Epidermal melanocyte (primary cell): ENCODE measurements at regions not wholly inside any gene's neighbourhood (a gene's known extent, or its start where the extent isn't known, plus 50 kb on each side); places are given as distances from the start of the nearest gene placed in this dataset.
"Not testable (repeated sequence)": the region's sequence is repeated elsewhere in the genome, so short reads cannot be mapped to it uniquely, and the experiment has no call there.

Experiments
- DNase-seq: peaks from one replicate; pipeline ENCODE4 v3.0.0; 2011; ENCODE audit warnings: low spot score; ENCODE audit not compliant: insufficient read length

- no peak for DNase-seq
These were observed 123.5 kb downstream of the PRL start for GRCh38 chr6:22173311-22173710.

GRCh38 chr6:22180250-22180649, 116.6 kb downstream of the PRL start:
- not testable (repeated sequence) for DNase-seq

GRCh38 chr6:22184371-22184770, 112.5 kb downstream of the PRL start:
- no peak for DNase-seq

GRCh38 chr6:22189946-22190345, 106.9 kb downstream of the PRL start:
- no peak for DNase-seq

- DNase-seq = no peak
These were observed 102.5 kb downstream of the PRL start for GRCh38 chr6:22194188-22194921.

- no peak for DNase-seq
These were observed 97.1 kb downstream of the PRL start for GRCh38 chr6:22199771-22200170.

- no peak for DNase-seq
These were observed 92.7 kb downstream of the PRL start for GRCh38 chr6:22204153-22204552.

- DNase-seq = no peak
These were observed 91.6 kb downstream of the PRL start for GRCh38 chr6:22205266-22205665.

GRCh38 chr6:22206106-22206505, 90.7 kb downstream of the PRL start:
- DNase-seq = no peak

- no peak for DNase-seq
These were observed 88.8 kb downstream of the PRL start for GRCh38 chr6:22208026-22208425.

GRCh38 chr6:22214314-22214713, 82.5 kb downstream of the PRL start:
- DNase-seq = no peak

- DNase-seq = not testable (repeated sequence)
These were observed 81.4 kb downstream of the PRL start for GRCh38 chr6:22215474-22215873.

- no peak for DNase-seq
These were observed 78.4 kb downstream of the PRL start for GRCh38 chr6:22218410-22218809.

GRCh38 chr6:22219925-22220324, 76.9 kb downstream of the PRL start:
- DNase-seq = no peak

- no peak for DNase-seq
These were observed 75.6 kb downstream of the PRL start for GRCh38 chr6:22221211-22221610.

- DNase-seq = no peak
These were observed 75.2 kb downstream of the PRL start for GRCh38 chr6:22221630-22222029.

- no peak for DNase-seq
These were observed 74.4 kb downstream of the PRL start for GRCh38 chr6:22222469-22222868.

GRCh38 chr6:22227824-22228610, 68.8 kb downstream of the PRL start:
- DNase-seq = no peak

- DNase-seq = no peak
These were observed 65.8 kb downstream of the PRL start for GRCh38 chr6:22231050-22231449.

GRCh38 chr6:22231616-22232015, 65.2 kb downstream of the PRL start:
- DNase-seq = no peak

- DNase-seq = peak; percentile 30
These were observed 60.0 kb downstream of the PRL start for GRCh38 chr6:22236626-22237414.
